Calu3 (cell line): ENCODE measurements at regions not wholly inside any gene's neighbourhood (a gene's known extent, or its start where the extent isn't known, plus 50 kb on each side); places are given as distances from the start of the nearest gene placed in this dataset.
"Not testable (repeated sequence)": the region's sequence is repeated elsewhere in the genome, so short reads cannot be mapped to it uniquely, and the experiment has no call there.

ENCODE experiments used
- BruUV-seq: library from RNA; stranded (reverse); fragments of 400-500 nt; replicated peaks from 2 replicates; lab custom pipeline; 2021; lab: Mats Ljungman, UMichigan
- CTCF ChIA-PET: fragments of 300-600 bp; sonication (Branson Sonifier 250); formaldehyde crosslinking; loops from one replicate; lab custom pipeline; 2022; ENCODE audit warnings: antibody characterized with exemption; lab: Charles Lee
- DNase-seq: peaks from one replicate; pipeline ENCODE4 v3.0.0; 2022
- H3K27ac Mint-ChIP-seq: one replicate; pipeline ENCODE4 v1.8.0; 2022; ENCODE audit warnings: mixed read lengths; ENCODE audit not compliant: unreplicated experiment
- H3K27me3 Mint-ChIP-seq: one replicate; pipeline ENCODE4 v1.8.0; 2022; ENCODE audit warnings: mixed read lengths; ENCODE audit not compliant: unreplicated experiment
- H3K36me3 Mint-ChIP-seq: one replicate; pipeline ENCODE4 v1.8.0; 2022; ENCODE audit warnings: mild to moderate bottlenecking, moderate library complexity, mixed read lengths; ENCODE audit not compliant: insufficient read depth, unreplicated experiment
- H3K4me1 Mint-ChIP-seq: one replicate; pipeline ENCODE4 v1.8.0; 2022; ENCODE audit warnings: mild to moderate bottlenecking, low read depth, mixed read lengths; ENCODE audit not compliant: unreplicated experiment
- H3K4me3 Mint-ChIP-seq: one replicate; pipeline ENCODE4 v1.8.0; 2022; ENCODE audit warnings: mild to moderate bottlenecking, low read depth, moderate library complexity, mixed read lengths; ENCODE audit not compliant: unreplicated experiment
- H3K9me3 Mint-ChIP-seq: one replicate; pipeline ENCODE4 v1.8.0; 2022; ENCODE audit warnings: low read depth, mixed read lengths; ENCODE audit not compliant: unreplicated experiment
- CTCF ChIP-seq: fragments of 200-600 bp; IDR thresholded peaks from one replicate; pipeline ENCODE4 v1.8.0; 2022; ENCODE audit warnings: antibody characterized with exemption; ENCODE audit not compliant: unreplicated experiment
- intact Hi-C: fragments of 100-400 bp; cut with micrococcal nuclease; formaldehyde crosslinking; loops from one replicate; pipeline ENCODE4 v1.10.0; 2022; ENCODE audit not compliant: unreplicated experiment

- intact Hi-C loops, result no loop called here
- Mint-ChIP-seq H3K4me3 (no peak overlapping the region), H3K36me3 (peaks cover 4% of the 10 kb centered on the region), H3K27me3 (no peaks in the 10 kb centered on the region), H3K4me1 (peaks cover 19% of the 10 kb centered on the region), H3K9me3 (peaks cover 3% of the 10 kb centered on the region), H3K27ac (no peak overlapping the region)
- TF ChIP-seq CTCF, result no peak
- BruUV-seq, result no TSS peak
- no peak for DNase-seq
- CTCF ChIA-PET, result interaction anchor here (0.5 to 1.1 kb wide), 6 partner anchors 10 to 1925 kb away, joined by 3 read pairs; no protein-coding TSS in a partner anchor
These were observed 160.1 kb downstream of the SIM1 start for GRCh38 chr6:100304575-100304974.

- intact Hi-C loops, result no loop called here
- Mint-ChIP-seq H3K9me3 (no peaks in the 10 kb centered on the region), H3K36me3 (peaks cover 4% of the 10 kb centered on the region), H3K4me1 (peaks cover 25% of the 10 kb centered on the region), H3K27ac (no peak overlapping the region), H3K4me3 (no peak overlapping the region), H3K27me3 (no peaks in the 10 kb centered on the region)
- no peak for TF ChIP-seq CTCF
- DNase-seq, result no peak
- CTCF ChIA-PET, result no interaction called here
- BruUV-seq, result no TSS peak
These were observed 163.0 kb downstream of the SIM1 start for GRCh38 chr6:100301731-100302130.

GRCh38 chr6:100300221-100300736 is 164.4 kb downstream of the SIM1 start:
- BruUV-seq, result no TSS peak

GRCh38 chr6:100296810-100297544 is 167.7 kb downstream of the SIM1 start:
- peaks cover 31% of the 10 kb centered on the region for H3K4me1 Mint-ChIP-seq
- no peaks in the 10 kb centered on the region for H3K27me3 Mint-ChIP-seq
- H3K4me3 Mint-ChIP-seq, result peak overlapping the region; percentile 35
- H3K27ac Mint-ChIP-seq, result peak overlapping the region; percentile 91
- H3K36me3 Mint-ChIP-seq, result peaks cover 4% of the 10 kb centered on the region
- CTCF ChIA-PET, result interaction anchor here (0.6 to 1.9 kb wide), 5 partner anchors 14 to 192 kb away, joined by 3 to 12 read pairs (median 3); no protein-coding TSS in a partner anchor
- no peak for TF ChIP-seq CTCF
- no TSS peak for BruUV-seq
- DNase-seq, result peak; percentile 16
- no peaks in the 10 kb centered on the region for H3K9me3 Mint-ChIP-seq
- intact Hi-C loops, result no loop called here

More at GRCh38 chr6:100300221-100300736, 164.4 kb downstream of the SIM1 start:
- intact Hi-C loops, result no loop called here
- H3K27ac Mint-ChIP-seq, result peak overlapping the region; percentile 94
- no peaks in the 10 kb centered on the region for H3K27me3 Mint-ChIP-seq
- H3K9me3 Mint-ChIP-seq, result no peaks in the 10 kb centered on the region
- CTCF ChIA-PET, result interaction anchor here (1.1 to 1.3 kb wide), 3 partner anchors 14 to 148 kb away, joined by 3 to 6 read pairs (median 4); no protein-coding TSS in a partner anchor
- H3K4me3 Mint-ChIP-seq, result no peak overlapping the region
- no peak for TF ChIP-seq CTCF
- DNase-seq, result peak; percentile 56
- peaks cover 34% of the 10 kb centered on the region for H3K4me1 Mint-ChIP-seq
- H3K36me3 Mint-ChIP-seq, result peaks cover 4% of the 10 kb centered on the region

- H3K36me3 Mint-ChIP-seq, H3K27me3 Mint-ChIP-seq, CTCF ChIA-PET, BruUV-seq, DNase-seq, H3K9me3 Mint-ChIP-seq, intact Hi-C loops, H3K4me3 Mint-ChIP-seq: not testable (repeated sequence)
- Mint-ChIP-seq H3K4me1 (peaks cover 31% of the 10 kb centered on the region), H3K27ac (peak overlapping the region; percentile 91)
These were observed 169.5 kb downstream of the SIM1 start for GRCh38 chr6:100295172-100295571.
